Stimulated activated CD4-positive, alpha-beta T cell treated with anti-CD3 and anti-CD28 coated beads, Interleukin-1b, Interleukin-23, amount 100 ng/mL, for 48 hours (primary cell): ENCODE measurements at regions not wholly inside any gene's neighbourhood (a gene's known extent, or its start where the extent isn't known, plus 50 kb on each side); places are given as distances from the start of the nearest gene placed in this dataset.

ENCODE experiments used
- DNase-seq: peaks from one replicate; pipeline ENCODE4 v3.0.0-alpha.2; 2020

GRCh38 chr4:54986095-54986846, 139.1 kb downstream of the KDR start:
- no peak for DNase-seq

DNA sequence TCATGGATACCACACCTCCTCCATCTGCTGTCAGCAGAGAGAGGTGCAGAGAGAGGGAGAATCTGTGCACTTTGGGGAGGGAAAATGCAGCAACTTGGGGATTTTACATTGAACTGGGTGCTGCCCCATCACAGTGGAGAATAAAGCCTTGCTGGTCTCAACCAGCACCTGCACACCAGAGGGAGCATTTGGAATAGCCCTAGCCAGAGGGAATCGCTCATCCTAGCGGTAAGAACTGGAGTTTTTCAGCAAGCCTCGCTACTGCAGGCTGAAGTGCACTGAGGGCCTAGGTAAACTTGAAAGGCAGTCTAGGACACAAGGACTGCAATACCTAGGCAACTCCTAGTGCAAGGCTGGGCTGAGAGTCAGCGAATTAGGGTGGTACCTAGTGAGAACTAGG, 148.7 kb downstream of the KDR start:
- no peak for DNase-seq

- DNase-seq = no peak
Measured at GRCh38 chr4:54976031-54976430, 149.4 kb downstream of the KDR start.

- no peak for DNase-seq
Measured at GRCh38 chr4:54973784-54974183, 151.6 kb downstream of the KDR start.

DNA sequence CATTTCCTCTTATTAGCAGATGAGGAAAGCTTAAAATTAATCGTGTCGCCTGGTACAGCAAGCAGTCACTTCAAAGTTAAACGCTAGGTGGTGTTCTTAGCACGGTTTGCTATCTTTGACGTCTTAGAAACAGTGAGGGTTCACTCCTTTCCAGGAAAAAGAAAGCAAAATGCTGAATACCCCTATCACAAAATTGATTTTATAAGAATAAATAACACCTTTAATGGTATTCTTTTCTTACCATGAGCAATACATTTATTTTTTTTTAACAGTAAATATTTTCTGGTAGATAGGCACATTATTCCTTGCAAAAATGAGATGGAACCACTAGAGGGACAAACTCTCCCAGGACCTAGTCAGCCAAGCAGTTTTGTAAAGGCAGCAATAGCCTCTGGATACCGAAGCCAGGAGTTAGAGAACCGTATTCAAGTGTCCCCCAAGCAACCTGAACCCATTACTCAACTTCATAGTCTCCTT, 153.9 kb downstream of the KDR start:
- no peak for DNase-seq

- DNase-seq = no peak
Measured at GRCh38 chr4:54967289-54967688, 158.1 kb downstream of the KDR start.

DNA sequence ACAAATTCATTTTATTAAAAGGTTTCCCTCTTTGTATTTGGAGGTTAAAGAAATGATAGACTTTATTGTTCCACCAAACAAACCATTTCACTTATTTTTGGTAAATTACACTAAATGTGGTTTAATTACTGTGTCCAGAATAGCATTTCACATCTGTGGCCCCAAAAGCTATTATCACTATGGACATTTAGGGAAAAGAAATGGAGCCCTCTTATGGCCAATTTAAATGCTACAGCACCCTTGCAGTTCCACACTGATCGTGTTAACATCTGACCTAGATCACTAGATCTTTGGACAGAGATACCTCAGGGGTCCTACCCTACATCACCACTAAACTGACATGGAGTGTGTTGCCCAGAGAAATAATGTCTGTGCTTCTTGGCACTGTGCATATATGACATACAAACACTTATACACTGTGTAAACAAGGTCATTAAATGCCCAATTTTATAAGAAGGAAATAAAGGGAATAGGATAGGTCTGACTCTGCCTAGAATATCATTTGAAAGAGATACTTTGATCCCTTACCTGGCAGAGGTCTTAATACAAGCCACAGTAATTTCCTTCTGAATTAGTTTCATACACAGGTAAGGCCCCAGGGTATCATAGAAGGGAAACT, 163.9 kb downstream of the KDR start:
- DNase-seq = no peak

GRCh38 chr4:54959651-54960116, 165.7 kb downstream of the KDR start:
- DNase-seq = no peak

DNA sequence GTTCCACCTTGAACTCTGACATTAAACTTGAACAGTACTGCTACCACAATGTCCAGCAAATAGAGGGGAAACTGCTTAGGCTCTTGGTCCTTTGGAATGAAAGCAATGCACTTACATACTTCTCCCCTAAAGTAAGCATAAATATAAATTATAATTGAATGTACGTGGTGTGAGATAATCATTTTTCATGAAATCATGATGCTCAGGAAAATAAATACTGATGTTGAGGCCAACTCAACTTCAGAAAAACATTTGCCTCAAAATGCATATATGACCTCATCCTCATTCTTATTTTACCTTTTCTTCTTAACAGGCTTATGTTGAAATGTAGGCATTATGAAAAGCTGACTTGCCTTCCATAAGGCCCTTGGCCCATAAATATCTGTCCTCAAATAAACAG, 166.3 kb downstream of the KDR start:
- no peak for DNase-seq

DNA sequence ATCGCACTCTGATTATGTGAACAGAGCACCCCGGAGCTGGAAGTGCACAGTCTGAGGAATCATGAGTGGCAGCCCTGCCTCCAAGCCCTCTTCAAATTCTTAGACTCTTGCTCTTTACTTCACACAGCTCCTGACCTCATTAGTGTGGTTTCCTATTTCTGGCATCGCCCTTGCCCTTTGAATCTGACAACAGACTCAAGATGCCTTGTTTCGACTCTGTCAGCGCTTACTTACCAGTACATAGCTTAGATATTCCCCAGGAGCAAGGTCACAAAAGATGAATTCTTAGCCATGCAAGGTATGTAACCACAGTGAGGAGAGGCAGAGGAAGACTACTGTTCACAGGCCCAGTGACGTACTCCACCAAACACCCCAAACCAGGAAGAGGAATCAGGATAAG, 167.2 kb downstream of the KDR start:
- DNase-seq = no peak

DNA sequence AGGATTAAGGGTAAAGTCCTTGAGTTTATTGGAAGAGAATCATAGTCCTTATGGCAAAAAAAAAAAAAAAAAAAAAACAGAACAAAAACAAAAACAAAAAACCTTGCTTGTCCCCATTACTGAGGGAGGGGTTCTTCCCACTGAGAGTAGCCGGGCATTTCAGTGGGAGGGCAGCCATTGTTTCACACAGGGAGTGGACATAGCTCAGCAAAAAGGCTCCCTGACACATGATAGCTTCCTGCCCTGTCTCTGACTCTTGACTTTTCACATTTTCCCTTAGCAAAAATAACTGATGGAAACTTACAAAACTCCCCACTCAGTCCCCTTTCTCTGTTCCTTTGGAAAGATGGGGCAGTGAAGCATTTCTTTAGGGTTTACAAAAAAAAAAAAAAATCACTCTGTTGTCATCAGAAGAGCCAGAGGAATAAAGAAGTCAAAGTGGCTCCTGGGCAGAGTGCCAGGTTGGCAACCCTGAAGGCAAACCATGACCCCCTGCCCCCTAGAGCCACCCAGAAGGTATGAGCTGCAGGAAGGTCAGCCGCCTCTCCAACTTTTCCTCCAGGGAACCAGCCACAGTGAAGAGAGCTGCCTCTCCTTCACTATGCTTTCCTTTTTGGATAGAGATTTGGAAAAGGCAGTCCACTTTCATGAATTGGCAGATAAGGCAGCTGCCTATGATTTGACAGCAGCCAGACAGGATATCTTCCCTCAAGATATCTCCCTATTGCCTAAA, 170.6 kb downstream of the KDR start:
- DNase-seq = no peak

DNA sequence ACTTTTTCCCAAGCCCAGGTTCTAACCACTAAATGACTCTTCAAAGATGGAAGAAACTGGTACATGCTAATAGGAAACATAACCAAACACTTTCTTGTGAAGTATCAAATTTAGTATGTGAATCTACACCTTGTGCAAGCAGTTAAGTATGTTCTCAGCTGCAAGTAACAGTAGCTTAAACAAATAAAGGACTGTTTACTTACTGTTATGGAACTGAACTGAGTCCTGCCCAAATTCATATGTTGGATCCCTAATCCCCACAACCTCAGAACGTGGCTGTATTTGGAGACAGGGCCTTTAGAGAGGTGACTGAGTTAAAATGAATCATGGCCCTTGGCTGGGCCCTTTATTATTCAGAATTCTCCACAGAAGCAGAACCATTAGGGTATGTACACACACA, 178.7 kb downstream of the KDR start:
- DNase-seq = no peak

DNA sequence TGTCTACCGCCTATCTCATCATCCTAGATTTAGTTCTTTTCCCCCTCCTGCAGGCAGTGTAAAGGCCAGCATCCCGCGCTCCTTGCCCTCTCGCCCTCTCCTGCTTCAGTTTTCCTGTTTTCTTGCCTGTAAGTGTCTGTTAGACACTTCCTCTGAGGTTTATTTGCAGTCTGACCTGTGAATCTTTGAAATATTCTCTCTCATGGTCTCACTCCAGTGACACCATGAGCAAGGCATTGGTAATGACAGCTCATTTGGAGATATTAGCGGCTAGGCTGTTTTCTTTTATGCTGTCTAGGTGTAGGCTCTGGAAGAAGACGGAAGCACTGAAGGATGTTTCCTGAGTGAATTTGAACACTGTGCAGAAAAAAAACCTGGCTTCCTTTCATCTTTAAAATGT, 179.6 kb downstream of the KDR start:
- DNase-seq = no peak

- DNase-seq = peak; percentile 16
Measured at GRCh38 chr4:54942721-54943120, 182.7 kb downstream of the KDR start.

DNA sequence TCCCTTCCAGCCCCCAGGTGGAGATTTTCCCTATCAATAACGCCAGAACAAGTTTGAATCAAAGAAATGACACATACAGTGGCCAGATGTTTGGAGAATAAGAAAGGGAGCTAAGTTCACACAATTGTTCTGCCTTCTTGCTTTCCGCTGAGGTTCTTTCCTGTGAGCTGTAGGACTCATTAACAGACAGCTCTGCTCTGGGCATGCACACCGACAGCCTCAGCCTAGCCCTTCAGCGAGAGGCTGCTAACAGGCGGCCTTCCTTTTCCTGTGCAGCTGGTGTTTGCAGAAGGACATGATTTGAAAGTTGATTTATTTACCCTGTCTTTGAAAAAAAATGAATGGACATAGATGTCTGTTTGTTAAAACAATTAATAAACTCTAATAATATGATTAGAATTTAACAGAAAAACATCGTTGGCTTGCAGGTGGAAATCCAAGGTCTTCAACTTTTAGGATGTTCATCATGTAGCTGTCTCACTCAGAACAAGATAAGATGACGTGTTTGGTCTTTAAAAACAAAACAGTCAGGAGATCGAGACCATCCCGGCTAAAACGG, 183.3 kb downstream of the KDR start:
- peak; percentile 20 for DNase-seq

DNA sequence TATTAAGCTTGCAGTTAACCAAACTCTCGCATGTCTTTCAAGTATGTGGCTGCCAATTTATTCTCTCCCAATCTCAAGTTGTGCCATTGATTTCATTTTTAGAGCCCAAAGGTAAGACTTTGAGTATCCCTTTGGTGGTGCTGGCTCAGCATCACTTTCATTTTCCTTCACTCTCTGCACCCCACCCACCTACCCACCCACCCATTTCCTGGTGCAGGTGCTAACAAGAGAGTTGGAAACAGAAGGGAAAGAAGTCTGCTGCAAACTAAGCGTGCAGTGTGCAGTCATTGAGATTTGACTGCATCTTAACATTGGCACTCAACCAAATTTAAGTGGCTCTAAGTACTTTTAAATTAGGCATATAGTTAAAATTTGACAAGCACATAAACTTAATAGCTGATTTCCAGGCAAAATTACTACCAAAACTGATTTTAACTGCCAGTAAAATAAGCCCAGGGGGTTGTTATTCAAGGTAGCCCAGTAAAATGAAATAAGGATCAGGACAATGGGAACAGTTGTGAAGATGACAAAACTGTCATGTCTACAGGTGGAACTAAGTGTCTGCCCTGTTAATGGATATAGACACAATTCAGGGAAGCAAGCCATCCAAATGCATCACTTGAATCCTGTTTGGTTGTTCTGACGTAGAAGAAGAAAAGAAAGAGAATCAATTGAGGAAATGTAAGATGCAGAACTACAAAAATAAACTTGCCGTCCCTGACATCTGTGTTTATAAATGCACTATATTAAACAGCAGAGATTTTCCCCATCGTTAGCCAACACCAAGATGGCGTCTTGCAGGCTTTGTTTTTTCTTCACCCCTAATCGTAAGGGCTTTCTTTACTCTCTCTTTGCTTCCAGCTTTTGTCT, 184.2 kb downstream of the KDR start:
- peak; percentile 29 for DNase-seq

DNA sequence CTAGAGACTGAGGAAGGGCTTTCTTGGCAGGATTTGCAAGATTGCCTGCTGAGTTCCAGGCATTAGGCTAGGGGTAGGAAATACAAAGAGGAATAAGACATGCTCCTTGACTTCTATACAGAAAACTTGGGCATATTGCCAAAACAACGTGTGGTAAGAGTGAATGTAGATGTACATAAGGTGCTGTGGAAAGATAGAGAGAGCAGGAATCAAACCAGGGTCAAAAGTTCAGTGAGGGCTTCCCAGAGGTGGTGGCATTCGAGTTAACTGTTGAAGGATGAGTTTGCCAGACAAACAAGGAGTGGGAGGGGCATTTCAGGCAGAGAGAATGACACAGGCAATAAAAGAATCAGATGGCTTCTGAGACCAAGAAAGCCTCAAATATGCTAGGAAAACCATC, 187.9 kb downstream of the KDR start:
- no peak for DNase-seq

DNA sequence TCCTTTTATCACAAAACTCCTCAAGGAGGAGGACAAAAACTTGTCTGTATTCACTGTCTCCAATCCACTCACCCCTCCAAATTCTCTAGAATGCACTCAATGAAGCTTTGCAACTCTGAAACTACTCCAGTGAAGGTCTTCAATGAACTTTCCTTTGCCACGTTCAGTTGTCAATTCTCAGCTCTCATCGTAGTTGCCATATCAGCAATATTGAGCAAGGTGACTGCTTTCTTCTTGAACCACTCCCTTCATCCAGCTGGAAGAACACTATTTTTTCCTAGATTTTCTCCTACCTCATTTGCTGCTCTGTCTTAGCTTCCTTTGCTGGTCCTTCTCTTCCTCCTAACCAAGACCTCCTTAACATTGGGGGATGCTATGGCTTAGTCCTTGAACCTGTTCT, 191.8 kb downstream of the KDR start:
- no peak for DNase-seq

GRCh38 chr4:54930226-54930625, 195.2 kb downstream of the KDR start:
- no peak for DNase-seq

DNA sequence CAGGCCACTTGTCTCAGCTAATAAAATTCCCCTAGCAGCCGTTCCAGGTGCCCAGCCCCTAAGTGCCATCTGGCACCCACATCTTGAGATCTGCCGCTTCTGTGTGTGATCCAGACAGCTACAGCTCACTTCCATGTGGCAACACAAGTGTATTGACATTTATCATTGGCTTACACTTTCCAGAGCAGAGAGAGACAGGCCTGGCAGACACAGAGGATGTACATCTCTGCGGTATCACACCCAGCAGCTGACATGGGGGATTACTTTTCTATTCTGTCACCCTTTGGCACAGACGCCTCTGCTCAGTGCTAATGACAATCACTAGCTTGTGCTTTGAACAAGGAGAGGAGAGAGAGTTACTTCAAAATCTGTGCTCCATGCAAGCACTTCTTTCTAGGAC, 195.9 kb downstream of the KDR start:
- no peak for DNase-seq

DNA sequence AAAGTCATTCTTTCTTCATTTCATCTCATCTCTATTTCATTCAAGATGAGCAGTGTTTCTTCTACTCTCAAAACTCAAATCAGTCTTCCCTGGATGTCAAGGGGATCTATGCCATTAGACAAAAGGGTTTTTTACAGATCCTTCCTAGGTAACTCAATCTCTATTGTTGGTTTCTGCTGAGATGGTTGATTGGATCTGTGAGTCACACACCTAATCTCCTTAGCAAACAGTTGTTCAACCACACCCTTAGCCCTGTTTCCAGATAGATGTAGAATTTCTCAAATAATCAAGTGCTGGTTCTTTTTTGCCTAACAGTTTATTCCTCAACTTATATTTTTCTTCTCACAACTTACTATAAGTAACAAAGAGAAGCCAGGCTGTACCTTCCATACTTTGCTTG, 200.5 kb downstream of the KDR start:
- no peak for DNase-seq

DNA sequence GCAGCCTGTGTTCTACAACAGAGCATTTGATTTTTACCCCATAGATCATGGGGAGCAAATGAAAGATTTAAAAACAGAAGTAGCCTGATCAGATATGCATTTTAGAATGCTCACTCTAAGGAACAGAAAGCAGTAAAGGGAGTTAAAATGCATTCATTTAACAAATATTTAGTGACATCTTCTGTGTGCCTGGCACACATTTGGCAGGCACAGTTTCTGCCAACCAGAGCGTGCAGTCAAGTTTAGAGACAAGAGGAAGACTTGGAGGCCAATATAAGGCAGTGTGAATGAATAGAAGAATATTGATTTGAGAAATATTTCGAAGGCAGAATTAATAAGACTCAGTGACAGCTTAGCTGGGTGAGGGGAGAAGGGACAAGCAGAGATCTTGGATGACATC, 210.1 kb downstream of the KDR start:
- no peak for DNase-seq

DNA sequence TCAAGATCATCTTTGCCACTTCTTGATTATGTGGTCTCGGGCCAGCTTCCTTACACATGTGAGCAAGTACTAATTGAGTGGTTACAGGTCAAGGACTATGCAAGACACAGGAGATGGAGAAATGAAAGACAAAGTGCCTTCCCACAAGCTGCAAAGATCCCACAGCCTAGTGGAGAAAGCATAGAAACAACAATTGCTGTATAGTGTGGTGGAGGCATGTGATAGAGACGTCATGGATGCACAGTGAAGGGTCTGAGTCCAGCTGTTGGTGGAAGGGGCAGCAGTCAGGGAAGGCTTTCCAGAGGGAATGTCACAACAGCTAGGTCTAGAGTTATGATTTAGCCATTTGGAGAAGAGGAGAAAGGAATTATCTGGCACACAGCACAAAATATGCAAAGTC, 210.6 kb downstream of the KDR start:
- no peak for DNase-seq
